AG04449 (cell line): ENCODE measurements at regions not wholly inside any gene's neighbourhood (a gene's known extent, or its start where the extent isn't known, plus 50 kb on each side); places are given as distances from the start of the nearest gene placed in this dataset.
"Not testable (repeated sequence)": the region's sequence is repeated elsewhere in the genome, so short reads cannot be mapped to it uniquely, and the experiment has no call there.

ENCODE experiments used
- CTCF ChIA-PET: fragments of 350-600 bp; formaldehyde crosslinking; extraction: SDS; loops from one replicate; lab custom pipeline; 2021; ENCODE audit warnings: antibody characterized with exemption; lab: Yijun Ruan, JAX
- POLR2A ChIA-PET: fragments of 400-600, 350-600 bp; formaldehyde crosslinking; extraction: SDS; loops from one replicate; lab custom pipeline; 2020; ENCODE audit warnings: antibody characterized with exemption, inconsistent platforms; lab: Yijun Ruan, JAX
- DNase-seq: peaks from one replicate; pipeline ENCODE4 v3.0.0-alpha.2; 2010; ENCODE audit warnings: low read depth, low spot score
- H3K4me3 ChIP-seq: 2 replicates; pipeline ENCODE4 v1.5.1; 2011; ENCODE audit warnings: low read depth, mild to moderate bottlenecking, control low read depth, low read length
- CTCF ChIP-seq: IDR thresholded peaks from one replicate; pipeline ENCODE4 v1.5.1; 2011; ENCODE audit warnings: mild to moderate bottlenecking, moderate library complexity, low read length, control low read depth, inconsistent platforms; ENCODE audit not compliant: insufficient read depth; ENCODE audit errors: missing control alignments

GRCh38 chrX:1009771-1010170 lies 202.7 kb downstream of the CRLF2 start:
- ChIA-PET POLR2A (no interaction called here), CTCF (no interaction called here)
- no peak for TF ChIP-seq CTCF
- H3K4me3 ChIP-seq: no peak overlapping the region
- no peak for DNase-seq

GRCh38 chrX:1006156-1006730 lies 206.2 kb downstream of the CRLF2 start:
- CTCF ChIA-PET: no interaction called here
- POLR2A ChIA-PET: no interaction called here
- DNase-seq: no peak
- TF ChIP-seq CTCF: no peak
- H3K4me3 ChIP-seq: no peak overlapping the region

GRCh38 chrX:1002611-1003010 lies 209.8 kb downstream of the CRLF2 start:
- ChIA-PET POLR2A (no interaction called here), CTCF (no interaction called here)
- no peak for TF ChIP-seq CTCF
- no peak for DNase-seq
- no peak overlapping the region for H3K4me3 ChIP-seq

- ChIA-PET CTCF (no interaction called here), POLR2A (no interaction called here)
- H3K4me3 ChIP-seq: no peak overlapping the region
- DNase-seq: no peak
- no peak for TF ChIP-seq CTCF
Measured at GRCh38 chrX:997631-998137, 214.8 kb downstream of the CRLF2 start.

GRCh38 chrX:994780-995179 lies 217.7 kb downstream of the CRLF2 start:
- ChIA-PET POLR2A (no interaction called here), CTCF (no interaction called here)
- no peak for TF ChIP-seq CTCF
- no peak overlapping the region for H3K4me3 ChIP-seq
- no peak for DNase-seq

- POLR2A ChIA-PET: no interaction called here
- TF ChIP-seq CTCF: no peak
- CTCF ChIA-PET: no interaction called here
- DNase-seq: peak; percentile 23
- no peak overlapping the region for H3K4me3 ChIP-seq
Measured at GRCh38 chrX:989959-990510, 222.4 kb downstream of the CRLF2 start.

- POLR2A ChIA-PET, CTCF ChIA-PET, H3K4me3 ChIP-seq, DNase-seq: not testable (repeated sequence)
Measured at GRCh38 chrX:988530-988929, 223.9 kb downstream of the CRLF2 start.
